Activated T-cell treated with anti-CD3 and anti-CD28 coated beads, Interleukin-2, amount 50 U/mL, for 72 hours (primary cell): ENCODE measurements at regions not wholly inside any gene's neighbourhood (a gene's known extent, or its start where the extent isn't known, plus 50 kb on each side); places are given as distances from the start of the nearest gene placed in this dataset.

Experiments used
- ATAC-seq, 2 donors: fragments of 150-1000 bp; cut with Tn5 transposase; replicated peaks in 1 of 2; 2 replicates each; pipeline ENCODE4 v1.10.0; 2021; ENCODE audit warnings: moderate library complexity in 2 of 2, mild to moderate bottlenecking in 1 of 2
- DNase-seq, 2 donors: peaks; one replicate each; pipeline ENCODE4 v3.0.0; 2021 to 2022; ENCODE audit warnings: mixed read lengths in 1 of 2
- H3K27ac Mint-ChIP-seq: one replicate; pipeline ENCODE4 v1.8.0; 2022; ENCODE audit warnings: mild to moderate bottlenecking, moderate library complexity, mixed read lengths
- H3K27me3 Mint-ChIP-seq: one replicate; pipeline ENCODE4 v1.8.0; 2022; ENCODE audit warnings: low read depth, mixed read lengths
- H3K36me3 Mint-ChIP-seq, 2 donors: one replicate each; pipeline ENCODE4 v1.8.0; 2022; ENCODE audit warnings: mixed read lengths in 2 of 2, mild to moderate bottlenecking in 1 of 2; ENCODE audit not compliant: insufficient read depth in 2 of 2
- H3K4me1 Mint-ChIP-seq: one replicate; pipeline ENCODE4 v1.8.0; 2022; ENCODE audit warnings: low read depth, mixed read lengths
- H3K4me3 Mint-ChIP-seq, 2 donors: one replicate each; pipeline ENCODE4 v1.8.0; 2022; ENCODE audit warnings: mild to moderate bottlenecking in 2 of 2, mixed read lengths in 2 of 2, moderate library complexity in 2 of 2
- H3K9me3 Mint-ChIP-seq, 2 donors: one replicate each; pipeline ENCODE4 v1.8.0; 2022; ENCODE audit warnings: mixed read lengths in 2 of 2

- ATAC-seq (no peak), DNase-seq (no peak)
- peaks cover 0 to 4% of the 10 kb centered on the region in 2 donors for H3K36me3 Mint-ChIP-seq
- peaks cover 35% of the 10 kb centered on the region for H3K4me1 Mint-ChIP-seq
- no peaks in the 10 kb centered on the region for H3K27me3 Mint-ChIP-seq
- H3K4me3 Mint-ChIP-seq: no peak overlapping the region
- no peak overlapping the region for H3K27ac Mint-ChIP-seq
- peaks cover 0 to 5% of the 10 kb centered on the region in 2 donors for H3K9me3 Mint-ChIP-seq
Observed at GRCh38 chr6:130775411-130776012, 51.7 kb upstream of the SMLR1 start.

DNA sequence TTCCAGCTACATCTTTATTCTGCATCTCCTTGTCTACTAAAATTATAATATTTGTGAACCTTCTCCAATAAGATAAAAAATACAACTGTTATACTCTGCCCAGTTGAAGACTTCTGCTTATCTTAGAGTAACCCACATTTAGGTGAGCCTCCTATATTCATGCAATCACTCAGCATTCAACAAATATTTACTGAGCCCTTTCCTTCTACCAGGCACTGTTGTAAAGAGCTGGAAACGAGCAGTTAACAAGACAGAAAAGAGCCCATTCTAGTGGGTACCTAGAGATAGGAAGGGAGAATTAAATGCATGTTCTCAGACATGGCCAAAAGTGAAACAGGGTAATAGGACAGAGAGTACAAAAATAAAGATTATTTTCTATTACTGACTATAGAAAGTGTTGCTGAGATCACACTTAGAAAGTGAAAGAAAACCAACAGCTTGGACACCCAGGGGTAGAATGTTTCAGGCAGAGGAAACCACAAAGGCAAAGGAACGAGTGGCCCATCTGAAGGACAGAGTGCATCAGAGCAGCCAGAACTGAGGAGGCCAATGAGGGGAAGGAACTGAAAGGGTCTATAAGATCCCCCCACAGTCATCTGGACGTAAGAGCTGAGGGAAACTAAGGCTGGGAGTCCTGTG lies 50.8 kb upstream of the SMLR1 start:
- Mint-ChIP-seq H3K4me1 (peaks cover 37% of the 10 kb centered on the region), H3K4me3 (peak overlapping the region; percentile 0 to 15), H3K36me3 (peaks cover 0 to 4% of the 10 kb centered on the region in 2 donors), H3K27me3 (no peaks in the 10 kb centered on the region), H3K27ac (no peak overlapping the region), H3K9me3 (peaks cover 0 to 5% of the 10 kb centered on the region in 2 donors)
- DNase-seq (no peak), ATAC-seq (no peak)
